NCI-H1105 treated with DMSO at 0.1 percent for 48 hours (cell line): ENCODE measurements at regions not wholly inside any gene's neighbourhood (a gene's known extent, or its start where the extent isn't known, plus 50 kb on each side); places are given as distances from the start of the nearest gene placed in this dataset.

Experiments
- DNase-seq: peaks from one replicate; lab custom pipeline; 2025; lab: John Stamatoyannopoulos, UW

DNA sequence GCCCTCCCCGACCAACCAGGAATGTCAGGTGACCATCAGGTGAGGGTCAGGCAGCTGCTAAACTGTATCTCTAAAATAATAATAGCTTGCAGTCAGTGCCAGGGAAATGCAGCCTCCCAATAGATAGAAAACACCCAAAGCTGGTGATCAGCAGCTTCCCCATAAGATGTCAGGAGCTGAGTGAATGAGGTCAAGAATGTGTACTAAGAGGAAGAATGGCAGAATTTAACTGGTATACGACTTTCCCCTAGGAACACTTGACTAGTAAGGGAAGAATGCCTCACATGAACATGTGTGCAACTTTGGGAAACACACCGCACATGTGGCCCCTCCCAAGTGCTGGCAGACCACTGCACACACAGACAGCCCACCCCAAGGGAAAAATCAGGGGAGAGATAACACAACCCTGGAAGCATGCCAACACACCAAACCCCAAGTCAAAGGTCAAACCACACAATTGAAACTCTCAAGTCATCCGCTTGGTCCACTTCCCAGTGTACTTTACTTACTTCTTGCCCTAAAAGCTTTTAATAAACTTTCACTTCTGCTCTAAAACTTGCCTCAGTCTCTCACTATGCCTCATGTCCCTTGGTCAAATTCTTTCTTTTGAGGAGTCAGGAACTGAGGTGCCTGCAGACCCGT, 806.5 kb downstream of the OTOL1 start:
- DNase-seq: no peak

DNA sequence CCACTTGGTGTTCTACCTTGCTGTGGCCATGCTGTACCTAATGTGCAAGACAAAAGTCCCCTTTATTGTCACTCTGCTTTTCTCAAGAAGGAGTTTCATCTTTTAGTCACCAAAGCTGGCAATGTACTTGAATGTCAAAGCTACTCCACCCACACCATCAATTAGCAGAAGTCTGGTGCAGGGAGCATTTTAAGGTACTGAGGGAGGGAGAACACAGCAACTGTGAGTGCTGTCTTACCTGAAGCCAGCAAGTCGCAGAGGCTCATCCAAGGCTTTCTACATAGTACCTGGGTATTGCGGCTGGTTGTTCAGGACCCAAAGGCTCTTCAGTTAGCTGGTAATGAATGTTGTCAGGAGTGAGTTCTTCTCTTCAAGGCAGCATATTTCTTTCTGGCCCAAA, 820.4 kb downstream of the OTOL1 start:
- no peak for DNase-seq

DNA sequence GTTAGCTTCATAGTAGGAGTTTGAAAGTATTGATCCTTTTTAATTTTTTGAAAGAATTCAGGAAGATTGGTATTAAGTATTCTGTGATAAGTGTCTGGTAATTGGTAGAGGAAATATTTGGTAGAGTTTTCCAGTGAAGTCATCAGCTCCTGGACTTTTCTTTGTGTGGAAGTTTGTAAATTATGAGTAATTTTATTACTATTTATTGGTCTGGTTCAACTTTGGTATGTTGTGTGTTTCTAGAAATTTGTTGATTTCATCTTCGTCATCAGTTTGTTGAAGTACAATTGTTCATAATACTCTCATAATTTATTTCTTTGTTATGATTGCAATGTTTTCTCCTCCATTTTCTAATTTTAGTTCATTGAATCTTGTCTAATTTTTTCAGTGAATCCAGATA, 832.0 kb downstream of the OTOL1 start:
- no peak for DNase-seq

DNA sequence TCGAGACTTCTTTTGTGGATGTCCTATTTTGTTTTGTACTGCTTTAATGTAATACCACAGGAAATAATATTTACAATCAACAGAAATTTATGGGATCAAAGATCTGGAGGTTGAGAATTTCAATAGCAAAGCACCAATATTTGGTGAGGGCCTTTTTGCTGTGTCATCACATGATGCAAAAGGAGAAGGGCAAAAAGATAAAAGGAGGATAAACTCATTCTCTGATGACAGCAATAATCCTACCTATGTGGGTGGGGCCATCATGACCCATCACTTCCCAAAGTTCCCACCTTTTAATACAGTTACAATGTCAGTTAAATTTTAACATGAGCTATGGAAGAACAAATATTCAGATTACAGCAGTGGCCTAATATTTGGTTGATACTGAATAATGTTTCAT, 832.9 kb downstream of the OTOL1 start:
- DNase-seq: no peak

DNA sequence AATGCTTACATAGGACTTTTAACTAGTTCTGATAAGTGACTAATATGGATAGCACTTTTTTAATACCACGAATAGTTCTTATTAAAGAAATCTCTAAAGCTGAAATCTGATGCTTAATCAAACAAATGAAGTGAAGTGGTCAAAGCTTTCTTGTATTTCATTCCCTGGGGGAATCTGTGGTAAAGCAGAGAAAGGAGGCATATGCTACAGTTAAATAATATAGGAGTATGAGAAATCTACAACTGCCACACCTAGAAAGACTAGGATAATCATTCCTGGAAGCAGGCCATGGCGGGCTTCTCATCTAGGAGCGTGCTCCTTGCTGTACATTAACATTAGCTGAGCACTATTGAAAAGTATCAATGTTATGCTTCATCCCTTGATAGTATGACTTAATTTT, 835.7 kb downstream of the OTOL1 start:
- DNase-seq: peak; percentile 35

DNA sequence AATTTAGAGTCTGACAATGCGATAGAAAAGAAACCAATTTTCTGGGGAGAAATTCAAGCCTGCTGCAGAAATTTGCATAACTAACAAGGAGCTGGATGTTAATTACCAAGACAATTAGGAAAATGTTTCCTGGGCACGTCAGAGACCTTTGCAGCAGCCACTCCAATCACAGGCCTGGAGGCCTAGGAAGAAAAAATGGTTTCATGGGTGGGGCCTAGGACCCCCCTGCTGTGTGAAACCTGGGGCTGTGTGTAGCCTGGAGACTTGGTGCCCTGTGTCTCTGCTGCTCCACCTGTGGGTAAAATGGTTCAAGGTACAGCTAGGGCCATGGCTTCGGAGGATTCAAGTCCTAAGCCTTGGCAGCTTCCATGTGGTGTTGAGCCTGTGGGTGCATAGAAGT, 837.9 kb downstream of the OTOL1 start:
- no peak for DNase-seq

DNA sequence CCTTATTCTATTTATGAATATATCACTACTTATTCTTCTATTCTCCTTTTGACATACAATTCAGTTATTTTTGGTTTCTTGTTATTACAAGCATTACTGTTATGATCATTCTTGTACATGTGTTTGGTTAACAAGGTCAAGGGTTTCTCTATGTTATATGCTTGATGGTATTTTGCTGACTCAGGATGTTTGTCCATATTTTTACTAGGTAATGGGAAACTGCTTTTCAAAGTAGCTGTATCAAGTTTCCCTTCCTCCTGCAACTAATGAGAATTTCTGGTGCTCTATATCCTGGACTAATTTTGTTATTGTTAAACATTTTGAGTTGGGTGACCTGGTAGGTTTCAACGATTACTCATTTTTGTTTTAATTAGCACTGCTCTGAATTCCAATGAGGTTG, 841.0 kb downstream of the OTOL1 start:
- no peak for DNase-seq

DNA sequence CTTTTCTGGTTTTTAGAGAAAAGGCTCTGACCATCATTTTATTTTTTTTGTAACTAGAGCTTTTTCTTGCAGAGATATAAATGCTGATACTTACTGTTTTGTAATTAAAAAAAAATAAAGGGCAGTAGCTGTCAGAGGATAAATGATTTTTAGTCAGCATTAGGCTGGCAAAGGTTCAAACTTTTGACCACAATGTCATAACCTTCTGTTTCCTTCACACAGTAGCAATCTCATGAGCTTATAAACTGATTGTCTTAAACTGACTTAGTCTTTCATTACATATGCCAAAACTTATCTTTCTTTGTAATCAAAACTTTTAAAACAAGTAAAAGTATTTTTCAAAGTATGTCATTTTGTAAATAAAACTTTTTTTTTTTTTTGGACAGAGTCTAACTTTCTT, 841.9 kb downstream of the OTOL1 start:
- DNase-seq: no peak

DNA sequence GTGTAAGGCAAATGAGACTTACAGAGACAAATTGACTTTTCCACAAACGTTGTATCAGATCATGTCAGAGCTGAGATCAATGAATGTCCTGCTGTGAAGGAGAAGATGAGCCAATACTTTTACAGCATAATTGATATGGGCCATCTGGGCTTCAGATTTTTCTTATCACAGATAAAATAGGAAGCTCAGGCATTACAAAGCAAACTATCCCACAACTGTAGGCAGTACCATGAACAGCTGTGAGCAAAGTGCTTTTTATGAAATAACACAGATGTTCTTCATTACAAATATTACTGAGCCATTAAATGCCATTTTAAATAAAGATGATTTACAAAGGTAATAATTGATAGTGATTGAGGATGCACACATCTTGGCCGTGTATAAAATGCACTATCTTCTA, 852.3 kb downstream of the OTOL1 start:
- DNase-seq: no peak

DNA sequence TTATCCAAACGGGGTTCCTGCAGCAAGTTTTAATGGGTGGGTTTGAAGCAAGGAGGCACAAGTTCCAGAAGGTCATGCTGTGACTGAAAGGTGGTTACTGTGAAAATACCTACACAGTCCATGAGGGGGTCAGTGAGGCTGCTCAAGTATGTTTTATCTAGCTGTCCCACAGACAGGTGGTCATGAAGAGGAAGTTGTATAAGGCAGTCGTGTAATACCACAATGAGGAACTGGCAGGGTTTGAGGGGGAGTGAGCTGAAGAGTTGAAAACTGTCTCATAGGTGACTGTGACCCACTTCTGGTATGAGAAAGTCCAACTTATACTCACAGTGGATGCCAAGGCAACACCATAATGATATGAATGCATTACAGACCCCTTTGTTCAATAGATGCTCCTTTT, 856.8 kb downstream of the OTOL1 start:
- DNase-seq: no peak

DNA sequence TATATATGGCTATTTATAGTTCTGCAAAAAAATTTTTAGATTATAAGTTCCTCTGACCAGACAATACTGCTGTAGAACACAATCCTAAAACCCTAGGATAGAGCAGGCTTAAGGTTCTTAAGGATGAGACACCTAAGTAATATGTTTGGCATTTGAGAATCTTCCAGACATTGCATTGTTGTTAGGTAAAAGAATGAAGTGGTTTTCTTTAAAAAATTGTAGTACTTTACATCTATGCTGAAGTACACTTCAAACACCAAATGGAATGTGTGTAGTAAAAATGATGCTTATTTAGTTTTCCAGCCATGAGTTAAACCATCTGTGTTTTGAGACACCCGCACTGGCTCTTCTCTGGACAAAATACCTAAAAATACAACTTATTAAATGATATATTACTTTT, 857.7 kb downstream of the OTOL1 start:
- DNase-seq: no peak

DNA sequence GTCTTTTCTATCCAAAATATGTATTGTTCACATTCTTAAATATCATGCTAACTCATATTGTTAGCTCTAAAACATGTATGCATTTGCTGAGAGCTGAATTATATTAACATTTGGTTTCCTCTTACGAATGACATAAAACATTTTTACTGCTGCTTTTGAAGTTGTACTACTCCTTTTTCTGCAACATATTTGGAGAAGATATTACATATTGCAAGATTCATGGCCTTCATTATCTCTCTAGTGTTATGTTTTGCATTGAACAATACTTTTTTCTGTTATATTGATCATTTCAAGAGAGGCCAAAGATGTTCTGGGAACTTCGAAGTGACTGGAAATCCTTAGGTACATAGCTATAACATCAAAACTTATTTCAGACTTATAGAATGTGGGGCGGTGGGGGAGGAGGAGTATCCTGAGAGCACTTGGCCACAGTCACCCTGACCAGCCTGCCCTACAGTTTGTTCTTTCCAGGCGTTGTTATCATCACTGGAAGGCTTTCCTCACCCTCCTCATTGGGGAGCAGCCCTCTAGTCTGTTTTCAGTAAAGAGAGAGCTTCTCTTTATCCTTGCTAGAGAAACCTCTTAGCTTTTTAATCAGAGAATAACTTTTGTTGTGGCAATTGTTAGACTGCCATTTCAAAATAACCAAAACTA, 868.6 kb downstream of the OTOL1 start:
- DNase-seq: no peak

DNA sequence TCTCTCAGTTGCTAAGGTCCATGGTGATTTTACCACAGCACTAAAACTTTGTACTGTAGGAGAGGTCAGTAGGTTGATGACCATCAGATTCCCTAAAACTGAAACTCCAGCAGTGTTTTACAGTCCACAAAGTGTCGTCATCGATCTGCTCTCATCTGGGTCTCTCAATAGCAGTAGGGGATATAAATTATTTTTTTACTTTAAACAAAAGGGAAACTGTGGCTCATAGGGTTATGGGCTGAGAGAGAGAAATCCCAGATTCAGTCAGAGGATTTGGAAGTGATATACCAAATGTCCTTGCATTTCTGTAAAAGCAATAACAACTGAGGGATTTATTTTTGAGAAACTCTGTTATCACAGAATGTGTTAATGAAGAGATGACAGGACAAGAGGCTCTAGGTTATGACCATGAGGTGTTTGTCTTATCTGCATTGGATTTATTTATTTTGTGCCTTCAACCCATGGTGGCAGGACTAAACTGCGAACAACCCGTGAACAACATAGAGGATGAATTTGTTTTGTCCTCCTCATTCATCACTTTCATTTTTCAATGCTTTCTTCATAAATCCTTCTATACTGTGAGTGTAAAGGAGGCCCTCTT, 869.7 kb downstream of the OTOL1 start:
- DNase-seq: no peak

DNA sequence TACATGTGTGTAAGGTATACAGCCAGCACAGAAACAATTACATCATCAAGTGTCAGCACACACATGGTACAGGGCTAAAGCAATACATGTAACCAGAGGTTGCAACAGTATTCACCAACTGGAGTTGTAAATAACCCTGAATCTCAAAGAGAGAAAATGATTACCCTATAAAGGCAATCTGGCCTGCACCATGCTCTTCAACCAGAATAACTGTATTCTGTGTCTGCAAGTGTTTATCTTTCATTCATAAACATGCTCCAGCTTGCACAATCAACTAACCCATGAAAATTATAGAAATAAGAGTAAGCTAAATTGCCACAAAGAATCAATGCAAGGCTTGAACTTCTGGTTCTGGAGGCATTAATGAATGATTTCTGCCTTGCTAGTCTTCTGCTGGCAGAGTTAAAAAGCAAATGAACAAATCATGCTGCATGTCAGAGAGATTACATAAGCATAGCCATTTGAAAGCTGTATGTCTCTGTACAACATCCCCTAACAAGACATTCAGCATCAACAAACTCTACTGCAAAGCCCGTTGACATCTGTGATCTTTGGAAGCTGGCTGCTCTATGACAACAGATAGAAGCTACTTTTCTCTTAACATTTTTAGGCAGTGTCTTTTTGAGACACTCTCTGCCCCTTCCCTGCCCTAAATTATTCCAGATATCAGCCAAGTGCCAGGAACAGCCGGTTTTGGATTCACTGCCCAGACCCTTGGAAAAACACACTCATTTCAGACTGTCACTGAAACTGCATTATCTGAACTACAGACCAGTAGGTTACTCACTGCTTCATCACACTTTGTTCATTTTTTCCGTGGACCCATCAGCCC, 871.0 kb downstream of the OTOL1 start:
- DNase-seq: peak; percentile 74

DNA sequence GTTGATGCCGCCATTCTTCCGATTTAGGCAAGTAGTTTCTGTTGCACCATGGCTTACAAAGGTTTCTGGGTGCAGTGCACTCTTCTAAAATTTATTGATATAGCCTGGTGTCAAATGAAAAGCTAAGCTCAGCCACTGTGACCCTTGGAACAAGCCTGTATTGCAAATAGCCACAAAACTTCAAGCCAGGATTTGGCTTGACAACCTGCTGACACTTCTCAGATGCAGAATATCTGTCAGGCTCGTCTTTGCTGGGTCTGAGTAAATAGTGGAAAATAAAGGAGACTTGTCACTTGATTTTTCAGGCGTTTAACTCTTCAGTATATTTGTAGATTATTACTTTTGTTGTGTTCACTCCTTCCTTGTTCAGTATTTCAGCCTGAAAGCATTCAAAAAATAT, 871.8 kb downstream of the OTOL1 start:
- no peak for DNase-seq

DNA sequence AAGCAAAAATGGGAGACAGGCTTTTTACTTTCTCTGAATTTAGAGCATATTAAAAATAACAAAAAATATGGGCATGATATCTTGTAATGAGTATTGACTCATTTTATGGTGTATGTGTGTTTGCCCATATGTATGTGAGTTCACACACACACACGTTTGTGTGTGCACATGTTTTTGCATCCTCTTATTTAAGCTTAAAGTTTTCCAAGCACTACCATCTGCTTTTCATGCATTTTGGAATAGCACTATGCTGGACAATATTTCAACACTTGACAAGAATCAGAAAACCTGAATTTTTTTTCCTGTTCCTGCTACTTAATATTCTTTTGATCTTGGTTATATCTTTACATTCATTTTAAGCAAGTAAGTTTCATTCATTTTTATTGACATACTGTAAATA, 872.7 kb downstream of the OTOL1 start:
- no peak for DNase-seq

DNA sequence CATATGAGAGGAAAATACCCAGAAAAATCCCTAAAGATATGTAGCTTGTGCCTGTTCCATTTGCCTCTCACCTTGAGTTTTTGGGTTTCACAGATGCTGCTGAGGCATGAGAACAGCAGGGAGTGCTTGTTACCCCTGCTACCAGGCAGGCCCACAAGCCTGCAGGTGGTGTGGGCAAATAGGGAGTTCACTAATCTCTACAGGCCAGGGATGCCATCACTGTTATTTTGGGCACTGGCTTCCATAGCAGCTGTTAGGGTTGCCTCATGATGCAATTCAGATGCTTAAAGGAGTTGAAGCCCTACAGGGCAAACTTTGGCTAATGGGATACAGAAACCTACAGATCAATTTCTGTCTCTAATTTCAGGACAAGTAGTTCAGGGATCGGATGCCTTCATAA, 873.5 kb downstream of the OTOL1 start:
- DNase-seq: no peak

DNA sequence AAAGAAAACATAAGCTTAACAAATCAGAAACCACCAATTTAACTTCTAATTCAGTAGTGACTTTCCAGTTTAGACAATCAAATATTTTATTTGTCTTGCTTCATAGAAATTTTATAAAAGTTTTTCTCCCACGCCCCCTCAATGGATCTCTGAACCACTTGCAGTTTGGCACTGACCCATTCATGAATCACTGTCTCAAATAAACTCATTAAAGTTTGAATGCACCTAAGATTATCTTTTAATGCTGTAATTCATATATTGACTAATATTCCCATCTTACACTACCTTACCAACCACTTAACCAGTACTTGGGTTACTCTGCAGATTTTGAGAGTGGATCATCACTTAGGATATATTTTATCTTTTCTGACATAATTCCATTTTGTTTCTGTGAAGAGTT, 880.2 kb downstream of the OTOL1 start:
- DNase-seq: no peak

DNA sequence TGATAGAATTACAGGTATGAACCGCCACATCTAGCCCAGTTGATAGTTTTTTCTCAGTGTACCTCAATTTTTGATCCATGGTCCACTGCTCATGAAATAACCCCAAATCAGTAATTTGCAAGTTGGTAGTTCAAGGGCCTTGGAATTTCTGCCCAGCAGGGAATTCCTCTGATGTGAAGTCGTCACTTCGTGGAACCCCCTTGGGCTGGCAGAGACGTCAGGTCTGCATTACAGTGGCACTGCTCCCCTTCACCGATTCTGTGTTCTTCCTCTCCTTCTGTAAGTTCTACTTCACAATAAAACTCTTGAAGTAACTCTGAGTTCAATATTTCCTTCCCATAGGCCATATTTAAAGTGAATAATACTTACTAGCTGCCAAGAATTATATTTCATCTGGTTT, 881.0 kb downstream of the OTOL1 start:
- DNase-seq: no peak

DNA sequence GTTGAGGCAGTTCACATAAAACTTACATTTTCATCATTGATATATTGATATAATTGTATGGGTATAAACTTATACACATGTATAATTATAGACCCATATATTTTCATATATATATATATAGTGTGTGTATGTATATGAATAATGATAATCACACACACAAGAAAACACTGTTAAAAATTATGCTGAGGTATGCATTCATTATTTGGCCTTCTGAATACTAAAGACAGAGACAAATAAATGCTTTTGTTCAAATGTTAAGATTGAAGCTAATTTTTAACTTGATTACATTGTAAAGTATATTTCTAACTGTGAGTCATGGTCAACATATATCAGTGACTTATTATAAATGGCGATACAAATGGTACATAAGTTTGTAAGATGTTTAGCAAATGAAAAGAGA, 888.8 kb downstream of the OTOL1 start:
- DNase-seq: no peak

DNA sequence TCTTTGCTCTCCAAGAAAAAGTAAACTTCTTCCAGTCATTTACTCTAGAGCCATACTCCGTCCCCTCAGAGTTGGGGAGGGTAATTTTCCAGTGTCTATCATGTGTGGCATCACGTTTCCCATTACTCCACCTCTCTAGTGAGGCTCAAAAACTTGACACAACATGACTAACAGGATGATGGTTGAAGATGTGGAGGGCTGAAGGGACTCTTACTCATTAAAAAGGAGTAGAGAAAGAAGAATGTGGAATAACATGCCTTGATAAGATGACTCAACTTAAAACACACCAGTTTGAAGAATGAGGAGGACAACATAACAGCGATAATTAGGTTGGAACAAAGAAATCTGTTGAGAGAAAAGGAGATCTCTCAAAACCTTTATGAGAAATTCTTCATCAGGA, 894.3 kb downstream of the OTOL1 start:
- no peak for DNase-seq

DNA sequence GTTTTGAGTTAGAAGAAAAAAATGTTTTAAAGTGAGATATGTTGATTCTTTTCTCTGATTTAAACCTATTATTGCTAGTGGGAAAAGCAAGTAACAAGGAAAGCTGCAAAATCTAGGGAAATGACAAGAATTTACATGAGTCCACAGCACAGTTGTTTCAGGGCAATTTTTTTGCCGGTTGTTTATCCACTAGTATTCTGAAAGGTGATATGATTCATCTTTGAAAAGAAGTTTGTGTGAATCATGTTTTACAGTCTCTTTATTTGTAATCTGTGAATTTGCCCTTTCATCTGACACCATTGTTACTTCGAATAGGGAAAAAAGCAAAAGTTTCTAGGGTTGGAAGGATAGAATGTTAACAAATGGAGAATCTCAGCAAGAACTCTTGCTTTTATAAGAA, 894.7 kb downstream of the OTOL1 start:
- no peak for DNase-seq

DNA sequence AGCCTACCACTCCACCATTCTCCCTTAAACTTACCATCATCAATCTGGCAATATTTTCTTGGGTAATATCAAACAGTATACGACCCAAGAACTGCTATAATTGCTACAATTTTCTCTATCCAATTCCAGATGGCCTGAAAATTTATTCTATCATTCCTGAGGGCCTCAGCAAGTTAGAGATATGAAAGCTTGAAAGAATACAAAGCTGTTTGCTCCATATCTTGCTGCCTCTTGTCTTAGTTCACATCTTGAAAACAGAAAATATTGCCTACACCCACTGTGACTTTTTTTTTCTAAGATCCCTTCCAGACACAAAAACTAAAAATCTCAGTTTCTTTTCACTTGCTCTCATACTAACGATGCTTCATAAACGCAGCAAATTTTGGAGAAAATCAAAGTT, 898.9 kb downstream of the OTOL1 start:
- DNase-seq: no peak
